AG04449 (cell line): ENCODE measurements at regions not wholly inside any gene's neighbourhood (a gene's known extent, or its start where the extent isn't known, plus 50 kb on each side); places are given as distances from the start of the nearest gene placed in this dataset.
"Not testable (repeated sequence)": the region's sequence is repeated elsewhere in the genome, so short reads cannot be mapped to it uniquely, and the experiment has no call there.

ENCODE experiments used
- CTCF ChIA-PET: fragments of 350-600 bp; formaldehyde crosslinking; extraction: SDS; loops from one replicate; lab custom pipeline; 2021; ENCODE audit warnings: antibody characterized with exemption; lab: Yijun Ruan, JAX
- POLR2A ChIA-PET: fragments of 400-600, 350-600 bp; formaldehyde crosslinking; extraction: SDS; loops from one replicate; lab custom pipeline; 2020; ENCODE audit warnings: antibody characterized with exemption, inconsistent platforms; lab: Yijun Ruan, JAX
- DNase-seq: peaks from one replicate; pipeline ENCODE4 v3.0.0-alpha.2; 2010; ENCODE audit warnings: low read depth, low spot score
- H3K4me3 ChIP-seq: 2 replicates; pipeline ENCODE4 v1.5.1; 2011; ENCODE audit warnings: low read depth, mild to moderate bottlenecking, control low read depth, low read length
- CTCF ChIP-seq: IDR thresholded peaks from one replicate; pipeline ENCODE4 v1.5.1; 2011; ENCODE audit warnings: mild to moderate bottlenecking, moderate library complexity, low read length, control low read depth, inconsistent platforms; ENCODE audit not compliant: insufficient read depth; ENCODE audit errors: missing control alignments

GRCh38 chr3:153400641-153401040, 238.6 kb downstream of the RAP2B start:
- H3K4me3 ChIP-seq = no peak overlapping the region
- POLR2A ChIA-PET = no interaction called here
- DNase-seq = no peak
- TF ChIP-seq CTCF = no peak
- CTCF ChIA-PET = no interaction called here

- no peak for DNase-seq
- ChIA-PET POLR2A (no interaction called here), CTCF (no interaction called here)
- H3K4me3 ChIP-seq = no peak overlapping the region
- no peak for TF ChIP-seq CTCF
These were observed 242.1 kb downstream of the RAP2B start for GRCh38 chr3:153404157-153404556.

GRCh38 chr3:153405320-153405719, 243.3 kb downstream of the RAP2B start:
- POLR2A ChIA-PET, CTCF ChIA-PET, H3K4me3 ChIP-seq, DNase-seq: not testable (repeated sequence)

GRCh38 chr3:153410517-153410916, 248.5 kb downstream of the RAP2B start:
- POLR2A ChIA-PET = no interaction called here
- TF ChIP-seq CTCF = no peak
- DNase-seq = no peak
- H3K4me3 ChIP-seq = no peak overlapping the region
- CTCF ChIA-PET = no interaction called here

GRCh38 chr3:153414982-153415381, 253.0 kb downstream of the RAP2B start:
- DNase-seq = peak; percentile 60
- ChIA-PET POLR2A (no interaction called here), CTCF (no interaction called here)
- TF ChIP-seq CTCF = no peak
- H3K4me3 ChIP-seq = no peak overlapping the region

- CTCF ChIA-PET = interaction anchor here (1.1 to 1.2 kb wide), 2 partner anchors 12 to 75 kb away, joined by 3 read pairs; no protein-coding TSS in a partner anchor
These were observed 260.3 kb downstream of the RAP2B start for GRCh38 chr3:153422314-153422713.

GRCh38 chr3:153423820-153424219, 261.8 kb downstream of the RAP2B start:
- POLR2A ChIA-PET, H3K4me3 ChIP-seq, DNase-seq, CTCF ChIA-PET: not testable (repeated sequence)

More at GRCh38 chr3:153422314-153422713, 260.3 kb downstream of the RAP2B start:
- POLR2A ChIA-PET = no interaction called here
- DNase-seq = no peak
- no peak for TF ChIP-seq CTCF
- H3K4me3 ChIP-seq = no peak overlapping the region
